ENCODE measurements at regions not wholly inside any gene's neighbourhood (a gene's known extent, or its start where the extent isn't known, plus 50 kb on each side); places are given as distances from the start of the nearest gene placed in this dataset.

- no peak for ATAC-seq
- TF ChIP-seq ESRRG (CRISPR knock-in tag; IDR thresholded peaks at IDR 0.05), result no peak
- no peak for TF ChIP-seq ZNF8 (CRISPR knock-in tag; IDR thresholded peaks at IDR 0.05)
- no peak for TF ChIP-seq ZNF70 (CRISPR knock-in tag; IDR thresholded peaks at IDR 0.05)
- no peak for TF ChIP-seq ARNTL (CRISPR knock-in tag; IDR thresholded peaks at IDR 0.05; ENCODE audit: borderline replicate concordance, low read depth)
- no peak for TF ChIP-seq ZNF565 (CRISPR knock-in tag; conservative IDR thresholded peaks at IDR 0.05; ENCODE audit: low read depth)
- no peak for TF ChIP-seq CSDC2 (CRISPR knock-in tag; IDR thresholded peaks at IDR 0.05)
- no peak for TF ChIP-seq GLIS3 (CRISPR knock-in tag; IDR thresholded peaks at IDR 0.05)
- no peak for TF ChIP-seq RARB (CRISPR knock-in tag; IDR thresholded peaks at IDR 0.05)
Measured at GRCh38 chr10:44465401-44466115, 80.7 kb upstream of the CXCL12 start.

- ATAC-seq, result no peak
- no peak for TF ChIP-seq ISL1 (CRISPR knock-in tag; IDR thresholded peaks at IDR 0.05)
- TF ChIP-seq CSDC2 (CRISPR knock-in tag; IDR thresholded peaks at IDR 0.05), result no peak
- TF ChIP-seq ZFP3 (CRISPR knock-in tag; IDR thresholded peaks at IDR 0.05), result no peak
- no peak for TF ChIP-seq CREB5 (CRISPR knock-in tag; IDR thresholded peaks at IDR 0.05; ENCODE audit: low read depth)
- no peak for TF ChIP-seq ZNF565 (CRISPR knock-in tag; conservative IDR thresholded peaks at IDR 0.05; ENCODE audit: low read depth)
- no peak for TF ChIP-seq SNAI2 (CRISPR knock-in tag; IDR thresholded peaks at IDR 0.05)
- TF ChIP-seq RARB (CRISPR knock-in tag; IDR thresholded peaks at IDR 0.05), result no peak
- no peak for TF ChIP-seq PPARA (CRISPR knock-in tag; IDR thresholded peaks at IDR 0.05; ENCODE audit: borderline replicate concordance)
Measured at GRCh38 chr10:44466236-44466635, 81.3 kb upstream of the CXCL12 start.

GRCh38 chr10:44467090-44467489 is 82.2 kb upstream of the CXCL12 start:
- no peak for ATAC-seq
- no peak for TF ChIP-seq CSDC2 (CRISPR knock-in tag; IDR thresholded peaks at IDR 0.05)
- no peak for TF ChIP-seq PPARA (CRISPR knock-in tag; IDR thresholded peaks at IDR 0.05; ENCODE audit: borderline replicate concordance)
- TF ChIP-seq ISL1 (CRISPR knock-in tag; IDR thresholded peaks at IDR 0.05), result no peak
- TF ChIP-seq ARNTL (CRISPR knock-in tag; IDR thresholded peaks at IDR 0.05; ENCODE audit: borderline replicate concordance, low read depth), result no peak

GRCh38 chr10:44467900-44468299 is 83.0 kb upstream of the CXCL12 start:
- no peak for TF ChIP-seq ZFP30 (CRISPR knock-in tag; IDR thresholded peaks at IDR 0.05)
- no peak for TF ChIP-seq RARB (CRISPR knock-in tag; IDR thresholded peaks at IDR 0.05)
- TF ChIP-seq ZNF70 (CRISPR knock-in tag; IDR thresholded peaks at IDR 0.05), result no peak
- TF ChIP-seq ESRRG (CRISPR knock-in tag; IDR thresholded peaks at IDR 0.05), result no peak
- TF ChIP-seq ZNF8 (CRISPR knock-in tag; IDR thresholded peaks at IDR 0.05), result no peak
- no peak for TF ChIP-seq ZFP3 (CRISPR knock-in tag; IDR thresholded peaks at IDR 0.05)
- no peak for TF ChIP-seq PATZ1 (CRISPR knock-in tag; IDR thresholded peaks at IDR 0.05; ENCODE audit: borderline replicate concordance)
- no peak for TF ChIP-seq PPARA (CRISPR knock-in tag; IDR thresholded peaks at IDR 0.05; ENCODE audit: borderline replicate concordance)
- no peak for TF ChIP-seq ZC3H10 (CRISPR knock-in tag; IDR thresholded peaks at IDR 0.05)
- TF ChIP-seq TOX (CRISPR knock-in tag; IDR thresholded peaks at IDR 0.05; ENCODE audit: borderline replicate concordance), result no peak
- no peak for TF ChIP-seq CSDC2 (CRISPR knock-in tag; IDR thresholded peaks at IDR 0.05)
- TF ChIP-seq ARNTL (CRISPR knock-in tag; IDR thresholded peaks at IDR 0.05; ENCODE audit: borderline replicate concordance, low read depth), result no peak
- TF ChIP-seq BACH2 (CRISPR knock-in tag; IDR thresholded peaks at IDR 0.05; ENCODE audit: borderline replicate concordance), result no peak
- TF ChIP-seq SNAI2 (CRISPR knock-in tag; IDR thresholded peaks at IDR 0.05), result no peak
- ATAC-seq, result no peak

- no peak for TF ChIP-seq PPARA (CRISPR knock-in tag; IDR thresholded peaks at IDR 0.05; ENCODE audit: borderline replicate concordance)
- no peak for TF ChIP-seq ZNF70 (CRISPR knock-in tag; IDR thresholded peaks at IDR 0.05)
- TF ChIP-seq ZFP3 (CRISPR knock-in tag; IDR thresholded peaks at IDR 0.05), result no peak
- TF ChIP-seq RARB (CRISPR knock-in tag; IDR thresholded peaks at IDR 0.05), result no peak
- no peak for TF ChIP-seq ESRRG (CRISPR knock-in tag; IDR thresholded peaks at IDR 0.05)
- no peak for TF ChIP-seq ZC3H10 (CRISPR knock-in tag; IDR thresholded peaks at IDR 0.05)
- TF ChIP-seq TSHZ2 (CRISPR knock-in tag; IDR thresholded peaks at IDR 0.05), result no peak
- TF ChIP-seq GLIS3 (CRISPR knock-in tag; IDR thresholded peaks at IDR 0.05), result no peak
- no peak for ATAC-seq
Measured at GRCh38 chr10:44468525-44468924, 83.6 kb upstream of the CXCL12 start.

Measured in SK-N-SH treated with all-trans-retinoic acid at 6 μM for 48 hours (cell line).